ENCODE measurements at regions not wholly inside any gene's neighbourhood (a gene's known extent, or its start where the extent isn't known, plus 50 kb on each side); places are given as distances from the start of the nearest gene placed in this dataset.

GRCh38 chr1:60620087-60620486 lies 462.3 kb upstream of the NFIA start:
- TF ChIP-seq CTCF (IDR thresholded peaks at IDR 0.05): no peak
- H3K27me3 Mint-ChIP-seq (ENCODE audit: low read depth in 3 of 3): no peaks in the 10 kb centered on the region
- H3K4me2 ChIP-seq (replicated peaks; ENCODE audit: extremely low read depth, low read length, poor library complexity, severe bottlenecking): no peak overlapping the region

GRCh38 chr1:60619581-60619980 lies 462.8 kb upstream of the NFIA start:
- H3K27me3 ChIP-seq (ENCODE audit: control insufficient read depth in 2 of 2, insufficient read depth in 2 of 2, low read length in 2 of 2): no peaks in the 10 kb centered on the region
- no peaks in the 10 kb centered on the region for H3K79me2 ChIP-seq (ENCODE audit: insufficient read depth, low read length)
- no peak overlapping the region for H3K4me3 ChIP-seq (replicated peaks in 1 of 3; ENCODE audit: low read depth in 2 of 3, low read length in 3 of 3)
- no peaks in the 10 kb centered on the region for H4K20me1 ChIP-seq (ENCODE audit: insufficient read depth, low read length)
- H3K4me2 ChIP-seq (replicated peaks; ENCODE audit: extremely low read depth, low read length, poor library complexity, severe bottlenecking): no peak overlapping the region
- peaks cover 0 to 1% (median 0%) of the 10 kb centered on the region in 7 donors for H3K9me3 Mint-ChIP-seq
- H2AFZ ChIP-seq (ENCODE audit: insufficient read depth, low read depth, low read length, poor library complexity, severe bottlenecking): no peak overlapping the region
- no peaks in the 10 kb centered on the region for H3K27me3 Mint-ChIP-seq (ENCODE audit: low read depth in 3 of 3)
- TF ChIP-seq CTCF (IDR thresholded peaks at IDR 0.05): no peak
- no peaks in the 10 kb centered on the region for H3K4me1 ChIP-seq (ENCODE audit: control insufficient read depth in 1 of 2, insufficient read depth in 2 of 2, low read length in 2 of 2)
- no peaks in the 10 kb centered on the region for H3K36me3 Mint-ChIP-seq
- no peak overlapping the region for H3K9ac ChIP-seq (ENCODE audit: insufficient read depth, low read length, poor library complexity, severe bottlenecking)
- no peak overlapping the region for H3K27ac ChIP-seq (ENCODE audit: low read depth in 1 of 2, low read length in 2 of 2)
- no peaks in the 10 kb centered on the region for H3K36me3 ChIP-seq (replicated peaks in 1 of 2; ENCODE audit: control insufficient read depth in 1 of 2, insufficient read depth in 2 of 2, low read length in 2 of 2)
- H3K27ac Mint-ChIP-seq: no peak overlapping the region
- no peak for DNase-seq
- WGBS (ENCODE audit: insufficient coverage): no CpG with 5 or more reads among the region's 3 CpGs
- no peak overlapping the region for H3K4me3 Mint-ChIP-seq
- H3K9me3 ChIP-seq (replicated peaks in 1 of 2; ENCODE audit: control insufficient read depth in 1 of 2, insufficient read depth in 1 of 2, low read length in 2 of 2): no peaks in the 10 kb centered on the region
- H3K4me1 Mint-ChIP-seq: peaks cover 11% of the 10 kb centered on the region
- intact Hi-C loops (cut with micrococcal nuclease): no loop called here

More at GRCh38 chr1:60620087-60620486, 462.3 kb upstream of the NFIA start:
- no CpG with 5 or more reads among the region's 7 CpGs for WGBS (ENCODE audit: insufficient coverage)
- Histone ChIP-seq H3K79me2 (ENCODE audit: insufficient read depth, low read length) (no peaks in the 10 kb centered on the region), H2AFZ (ENCODE audit: insufficient read depth, low read depth, low read length, poor library complexity, severe bottlenecking) (no peak overlapping the region), H3K27me3 (ENCODE audit: control insufficient read depth in 2 of 2, insufficient read depth in 2 of 2, low read length in 2 of 2) (no peaks in the 10 kb centered on the region), H4K20me1 (ENCODE audit: insufficient read depth, low read length) (no peaks in the 10 kb centered on the region), H3K27ac (ENCODE audit: low read depth in 1 of 2, low read length in 2 of 2) (no peak overlapping the region), H3K9me3 (replicated peaks in 1 of 2; ENCODE audit: control insufficient read depth in 1 of 2, insufficient read depth in 1 of 2, low read length in 2 of 2) (no peaks in the 10 kb centered on the region), H3K4me1 (ENCODE audit: control insufficient read depth in 1 of 2, insufficient read depth in 2 of 2, low read length in 2 of 2) (no peaks in the 10 kb centered on the region), H3K9ac (ENCODE audit: insufficient read depth, low read length, poor library complexity, severe bottlenecking) (no peak overlapping the region), H3K36me3 (replicated peaks in 1 of 2; ENCODE audit: control insufficient read depth in 1 of 2, insufficient read depth in 2 of 2, low read length in 2 of 2) (no peaks in the 10 kb centered on the region), H3K4me3 (replicated peaks in 1 of 3; ENCODE audit: low read depth in 2 of 3, low read length in 3 of 3) (no peak overlapping the region)
- H3K27ac Mint-ChIP-seq: no peak overlapping the region
- no peaks in the 10 kb centered on the region for H3K36me3 Mint-ChIP-seq
- H3K4me1 Mint-ChIP-seq: peaks cover 11% of the 10 kb centered on the region
- intact Hi-C loops (cut with micrococcal nuclease): no loop called here
- no peaks in the 10 kb centered on the region for H3K9me3 Mint-ChIP-seq
- DNase-seq: no peak
- H3K4me3 Mint-ChIP-seq: no peak overlapping the region
